Stimulated activated CD4-positive, alpha-beta T cell treated with anti-CD3 and anti-CD28 coated beads, Interleukin-4, amount 100 ng/mL, for 4 hours (primary cell): ENCODE measurements at regions not wholly inside any gene's neighbourhood (a gene's known extent, or its start where the extent isn't known, plus 50 kb on each side); places are given as distances from the start of the nearest gene placed in this dataset.
"Not testable (repeated sequence)": the region's sequence is repeated elsewhere in the genome, so short reads cannot be mapped to it uniquely, and the experiment has no call there.

Experiments used
- DNase-seq, 2 experiments: peaks; one replicate each; pipeline ENCODE4 v3.0.0-alpha.2; 2020

GRCh38 chr2:7324706-7325105 lies 407.5 kb downstream of the RNF144A start:
- DNase-seq = no peak

GRCh38 chr2:7325186-7325585 lies 408.0 kb downstream of the RNF144A start:
- DNase-seq = no peak

DNA sequence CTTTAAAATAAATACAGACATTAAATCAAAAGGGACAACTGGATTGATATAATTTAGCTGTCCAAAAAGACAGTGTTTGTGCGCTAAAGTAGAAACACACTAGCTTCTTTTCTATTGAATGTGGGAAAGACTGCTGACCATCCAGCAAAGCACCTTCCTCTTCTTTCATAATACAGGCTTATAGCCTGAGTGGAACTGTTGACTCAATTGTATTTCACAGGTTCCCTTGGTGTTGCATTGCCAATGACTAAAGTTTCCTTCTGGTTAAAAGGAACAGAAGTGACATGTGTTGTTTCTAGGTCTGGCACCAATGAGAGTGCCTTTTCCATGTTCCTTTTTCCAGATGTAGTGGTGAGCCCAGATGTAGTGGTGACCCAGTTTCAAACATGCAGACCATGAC lies 412.3 kb downstream of the RNF144A start:
- DNase-seq = no peak

GRCh38 chr2:7333189-7333765 lies 416.1 kb downstream of the RNF144A start:
- DNase-seq = no peak

GRCh38 chr2:7333960-7334493 lies 416.8 kb downstream of the RNF144A start:
- no peak for DNase-seq

DNA sequence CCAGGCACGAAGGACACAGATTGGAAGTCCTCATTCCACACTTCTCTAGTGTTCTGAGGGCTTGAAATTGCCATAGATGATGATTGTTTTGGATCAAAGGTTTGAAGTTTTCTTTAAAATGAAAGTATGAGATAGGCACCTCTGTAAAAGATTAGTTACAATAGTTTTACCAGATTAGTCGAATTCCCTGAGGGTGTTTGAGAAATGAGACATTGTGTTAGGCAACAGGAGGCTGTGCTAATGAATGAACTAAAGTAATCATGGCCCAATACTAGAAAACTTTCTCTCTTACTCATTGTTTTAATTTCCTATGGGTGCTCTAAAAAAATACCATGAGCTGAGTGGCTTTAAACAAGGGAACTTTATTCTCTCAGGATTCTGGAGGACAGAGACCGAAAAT lies 421.7 kb downstream of the RNF144A start:
- no peak for DNase-seq

- no peak for DNase-seq
Observed at GRCh38 chr2:7346336-7346735, 429.1 kb downstream of the RNF144A start.

GRCh38 chr2:7348761-7349160 lies 431.5 kb downstream of the RNF144A start:
- DNase-seq = no peak

DNA sequence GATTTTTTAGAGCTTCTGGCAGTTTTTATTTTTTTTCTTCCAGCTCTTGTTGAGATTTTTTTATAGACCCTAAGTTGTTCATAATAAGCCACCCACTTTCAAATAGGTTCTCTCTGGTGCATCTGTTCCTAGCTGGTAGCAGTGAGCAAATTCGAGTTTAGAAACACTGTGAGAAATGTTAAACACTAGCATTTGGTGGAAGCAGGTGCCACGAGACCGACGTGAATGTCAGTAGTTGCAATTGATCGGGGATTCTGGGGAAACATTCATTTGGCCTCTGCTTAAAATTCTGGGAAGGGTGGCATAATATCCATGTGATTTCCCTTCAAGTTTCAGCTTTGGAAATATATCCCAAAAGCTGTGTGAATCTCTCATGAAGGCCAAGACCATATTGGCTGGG lies 435.0 kb downstream of the RNF144A start:
- no peak for DNase-seq

DNA sequence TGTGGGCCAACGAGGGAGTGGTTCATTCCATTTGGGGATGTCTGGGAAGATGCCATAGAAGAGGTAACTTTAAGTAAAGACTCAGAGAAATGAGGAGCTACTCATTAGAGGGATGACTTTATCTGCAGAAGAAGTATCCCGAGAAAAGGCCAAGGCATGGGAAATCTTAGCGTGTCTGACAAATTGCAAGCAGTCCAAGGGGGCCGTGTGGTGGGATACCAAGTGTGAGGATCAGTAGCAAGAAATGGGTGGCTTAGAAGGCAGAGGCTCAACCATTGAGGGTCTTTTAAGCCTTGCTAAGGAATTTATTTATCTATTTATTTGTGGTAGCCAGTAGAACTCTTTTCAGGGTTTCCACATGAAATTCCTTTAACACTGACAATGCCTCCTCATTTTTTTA lies 436.4 kb downstream of the RNF144A start:
- DNase-seq = no peak

DNA sequence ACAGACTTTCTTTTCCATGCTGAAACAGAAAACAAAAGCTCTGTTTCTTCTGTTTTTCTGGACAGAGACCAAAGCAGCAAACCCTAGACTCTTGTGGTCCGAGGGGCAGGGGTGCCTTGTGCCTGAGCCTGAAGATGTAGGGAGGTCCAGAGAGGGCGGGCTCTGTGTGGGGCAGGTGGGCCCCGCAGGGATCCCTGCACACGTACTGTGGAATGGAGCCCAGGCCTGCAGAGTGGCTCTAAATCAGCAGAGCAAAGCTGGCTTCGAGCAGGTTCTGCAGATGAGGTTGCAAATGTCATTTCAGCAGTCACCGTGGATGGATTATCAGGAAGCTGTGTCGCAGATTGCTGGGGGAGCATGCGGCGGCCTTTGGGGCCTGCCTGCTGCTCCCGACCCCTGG lies 438.6 kb downstream of the RNF144A start:
- no peak for DNase-seq

DNA sequence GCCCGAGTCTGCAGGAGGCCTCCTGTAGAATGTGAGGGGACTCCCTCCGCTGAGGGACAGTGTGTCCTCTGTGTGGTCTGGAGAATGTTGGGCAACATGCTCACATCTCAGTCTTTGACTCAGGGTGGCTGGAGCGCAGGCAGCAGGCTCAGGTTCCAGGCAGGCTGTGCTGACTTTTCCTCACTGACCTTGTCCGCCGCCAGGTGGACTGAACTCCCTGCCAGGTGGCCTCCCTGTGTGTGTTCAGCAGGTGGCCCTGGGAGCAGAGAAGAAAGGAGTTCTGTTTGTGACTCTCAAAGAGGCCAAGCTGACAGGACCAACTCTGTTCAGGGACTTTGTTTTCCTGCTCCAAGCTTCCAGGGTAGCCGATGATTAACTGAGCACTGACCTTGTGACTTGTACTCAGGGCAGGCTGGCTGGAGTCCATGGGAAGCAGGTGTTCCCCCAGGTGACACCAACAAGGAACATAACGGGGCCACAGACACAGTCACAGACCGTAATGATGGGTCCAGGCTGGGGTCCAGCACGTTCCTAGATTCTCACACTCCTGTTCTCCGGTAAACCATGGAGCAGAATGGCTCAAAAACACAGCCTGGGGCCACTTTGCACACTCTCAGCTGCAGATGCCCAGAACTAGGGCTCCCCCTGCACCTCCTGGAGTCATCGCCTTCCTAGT lies 439.8 kb downstream of the RNF144A start:
- no peak for DNase-seq

GRCh38 chr2:7357993-7358392 lies 440.8 kb downstream of the RNF144A start:
- DNase-seq = no peak

DNA sequence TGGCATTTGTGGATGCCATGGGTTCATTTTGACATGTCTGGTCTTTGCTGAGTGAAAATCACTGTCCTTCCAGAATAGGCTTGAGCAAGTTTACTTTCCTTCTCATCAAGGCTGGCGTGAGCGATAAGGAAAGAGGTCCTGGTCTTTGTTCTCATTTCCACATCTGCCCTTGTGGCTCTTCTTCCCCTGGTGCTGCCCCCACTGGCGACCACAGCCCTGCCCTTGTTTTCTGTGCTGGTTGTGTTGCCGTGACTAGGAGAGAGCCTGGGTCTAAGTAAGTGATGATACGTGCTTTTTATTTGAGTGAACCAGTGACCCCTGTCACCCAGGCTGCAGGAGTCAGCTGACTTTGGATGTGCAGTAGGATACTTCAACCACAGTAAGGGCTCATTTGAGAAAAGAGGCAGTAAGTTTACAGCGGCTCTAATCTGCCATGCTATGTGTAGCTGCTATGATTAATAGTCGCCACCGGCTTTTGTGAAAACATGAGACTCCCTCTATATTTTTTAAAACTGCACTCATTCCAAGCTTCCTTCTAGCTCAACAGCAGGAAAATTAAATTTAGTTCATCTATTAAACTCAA lies 441.7 kb downstream of the RNF144A start:
- DNase-seq = no peak

- DNase-seq = no peak
Observed at GRCh38 chr2:7363906-7364305, 446.7 kb downstream of the RNF144A start.

- DNase-seq = no peak
Observed at GRCh38 chr2:7368211-7368610, 451.0 kb downstream of the RNF144A start.

DNA sequence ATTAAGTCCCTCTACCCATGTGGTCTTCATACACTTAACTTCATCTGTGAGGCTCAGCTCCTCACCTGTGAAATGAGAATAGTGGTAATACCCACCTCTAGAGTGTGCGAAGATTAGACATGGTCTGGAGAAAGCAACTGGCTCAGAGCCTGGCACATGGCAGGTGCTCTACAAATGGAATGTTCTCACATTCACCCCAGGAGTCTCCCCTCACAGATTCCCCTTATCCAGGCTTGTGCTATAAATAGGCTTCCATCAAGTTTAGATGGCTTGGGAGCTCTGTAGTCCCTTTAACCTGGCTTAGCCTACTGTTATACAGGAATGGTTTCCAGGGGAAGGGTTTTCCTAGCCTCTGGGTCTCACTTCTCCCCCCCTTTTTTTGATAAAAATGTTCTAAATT lies 455.9 kb downstream of the RNF144A start:
- no peak for DNase-seq

GRCh38 chr2:7375901-7376300 lies 458.7 kb downstream of the RNF144A start:
- no peak for DNase-seq

DNA sequence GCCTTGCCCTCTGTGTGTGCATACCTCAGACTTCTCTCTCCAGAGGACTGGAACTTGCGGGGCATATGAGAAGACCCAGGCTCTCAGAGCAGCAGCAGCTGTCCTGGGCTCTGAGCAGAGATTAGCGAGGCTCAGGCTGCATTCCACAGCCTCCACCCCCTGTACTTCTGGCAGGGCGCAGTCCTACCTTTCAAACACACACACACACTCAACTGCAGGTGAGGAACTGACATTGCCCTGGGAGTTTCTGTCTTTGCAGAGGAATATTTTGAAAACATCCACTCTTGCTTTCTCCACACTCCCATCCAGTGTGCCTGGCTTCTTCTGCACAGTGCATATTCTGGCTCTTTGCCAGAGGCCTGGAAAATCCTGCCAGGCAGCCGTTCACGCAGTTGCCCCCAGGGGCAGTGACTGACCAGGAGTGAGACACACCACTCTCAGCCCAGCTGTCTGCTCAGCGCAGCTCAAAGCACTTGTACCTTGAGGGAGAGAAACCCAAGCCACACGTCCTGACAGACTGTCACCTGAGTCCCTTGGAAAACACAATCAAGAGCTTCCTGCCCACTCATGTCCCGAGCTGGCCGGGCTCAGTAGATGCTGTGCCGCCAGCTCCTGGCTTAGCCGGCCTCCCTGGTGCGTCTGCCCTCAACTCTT lies 460.8 kb downstream of the RNF144A start:
- DNase-seq = no peak

GRCh38 chr2:7378591-7378990 lies 461.4 kb downstream of the RNF144A start:
- no peak for DNase-seq

DNA sequence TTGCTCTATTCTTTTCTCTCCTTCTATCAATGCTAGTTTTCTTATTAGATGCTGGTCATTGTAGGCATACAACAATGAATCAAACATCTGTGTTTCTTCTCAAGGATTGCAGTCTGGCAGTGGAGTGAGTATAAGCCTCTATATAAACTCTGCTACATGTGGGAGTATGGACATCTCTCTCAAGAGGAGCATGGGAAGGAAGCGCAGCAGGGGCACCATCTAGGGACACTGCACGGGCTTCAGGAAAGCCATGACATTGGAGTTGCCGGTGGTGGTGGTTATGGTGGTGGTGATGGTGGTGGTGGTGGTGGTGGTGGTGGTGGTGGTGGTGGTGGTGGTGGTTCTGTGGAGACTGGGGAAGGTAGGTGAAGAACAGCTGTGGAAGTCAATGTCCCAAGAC lies 462.6 kb downstream of the RNF144A start:
- no peak for DNase-seq

- no peak for DNase-seq
Observed at GRCh38 chr2:7384773-7385349, 467.6 kb downstream of the RNF144A start.

- DNase-seq = not testable (repeated sequence)
Observed at GRCh38 chr2:7390311-7390710, 473.1 kb downstream of the RNF144A start.
